ENCODE measurements at regions not wholly inside any gene's neighbourhood (a gene's known extent, or its start where the extent isn't known, plus 50 kb on each side); places are given as distances from the start of the nearest gene placed in this dataset.

DNA sequence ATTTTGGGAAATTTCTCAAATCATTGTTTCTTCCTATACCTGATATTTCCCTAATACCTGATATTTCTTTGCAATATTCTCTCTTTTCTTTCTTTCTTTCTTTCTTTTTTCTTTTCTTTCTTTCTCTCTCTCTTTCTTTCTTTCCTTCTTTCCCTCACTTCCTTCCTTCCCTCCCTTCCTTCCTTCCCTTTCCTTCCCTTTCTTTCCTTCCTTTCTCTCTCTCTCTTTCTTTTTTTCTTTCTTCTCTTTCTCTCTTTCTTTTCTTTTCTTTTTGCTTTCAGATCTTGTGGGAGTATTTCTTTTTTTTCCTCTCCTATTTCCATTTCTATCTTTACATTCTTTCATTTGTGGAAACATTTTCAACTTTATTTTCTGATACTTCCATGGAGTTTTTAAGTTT lies 76.1 kb upstream of the ANKEF1 start:
- Histone ChIP-seq H3K36me3 (ENCODE audit: insufficient read depth, low read length) (no peaks in the 10 kb centered on the region), H3K9ac (ENCODE audit: insufficient read length) (no peak overlapping the region), H3K4me3 (no peak overlapping the region), H3K9me3 (ENCODE audit: low read depth, low read length) (no peaks in the 10 kb centered on the region), H3K27ac (no peak overlapping the region)
- no peak for DNase-seq (ENCODE audit: low read depth, low spot score)
- TF ChIP-seq FOXP2 (optimal IDR thresholded peaks at IDR 0.05; ENCODE audit: control extremely low read depth, extremely low read length, insufficient read depth) (no peak), EZH2 (IDR thresholded peaks at IDR 0.05) (no peak), POLR2AphosphoS5 (IDR thresholded peaks at IDR 0.05; ENCODE audit: borderline replicate concordance, low read depth, low read length) (no peak)

GRCh38 chr20:9955646-9956045 lies 79.1 kb upstream of the ANKEF1 start:
- DNase-seq (ENCODE audit: low read depth, low spot score): no peak
- no peak overlapping the region for H3K27ac ChIP-seq
- H3K9ac ChIP-seq (ENCODE audit: insufficient read length): no peak overlapping the region
- H3K4me3 ChIP-seq: no peak overlapping the region
- no peaks in the 10 kb centered on the region for H3K36me3 ChIP-seq (ENCODE audit: insufficient read depth, low read length)
- no peaks in the 10 kb centered on the region for H3K9me3 ChIP-seq (ENCODE audit: low read depth, low read length)
- TF ChIP-seq EZH2 (IDR thresholded peaks at IDR 0.05): no peak
- no peak for TF ChIP-seq POLR2AphosphoS5 (IDR thresholded peaks at IDR 0.05; ENCODE audit: borderline replicate concordance, low read depth, low read length)
- no peak for TF ChIP-seq FOXP2 (optimal IDR thresholded peaks at IDR 0.05; ENCODE audit: control extremely low read depth, extremely low read length, insufficient read depth)

DNA sequence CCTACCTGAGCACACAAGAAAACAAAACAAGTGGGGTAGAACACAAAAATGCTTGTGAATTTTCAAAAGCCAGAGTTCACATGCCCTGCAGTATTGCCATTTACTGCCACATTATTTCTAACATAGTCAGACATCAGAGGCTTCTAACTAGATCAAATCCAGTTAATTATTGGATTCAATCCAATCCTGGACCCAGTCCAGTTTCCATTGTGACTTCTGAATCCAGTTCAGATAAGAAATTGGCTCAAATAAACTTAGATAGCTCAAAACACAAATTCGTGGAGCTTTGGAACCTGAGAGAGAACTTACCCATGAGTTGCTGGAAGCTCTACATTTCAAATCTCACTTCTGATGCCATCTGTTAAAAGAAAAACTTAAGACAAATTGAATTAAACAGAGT lies 85.2 kb upstream of the ANKEF1 start:
- H3K36me3 ChIP-seq (ENCODE audit: insufficient read depth, low read length): no peaks in the 10 kb centered on the region
- no peak overlapping the region for H3K27ac ChIP-seq
- no peaks in the 10 kb centered on the region for H3K9me3 ChIP-seq (ENCODE audit: low read depth, low read length)
- H3K9ac ChIP-seq (ENCODE audit: insufficient read length): no peak overlapping the region
- no peak for DNase-seq (ENCODE audit: low read depth, low spot score)
- no peak overlapping the region for H3K4me3 ChIP-seq
- TF ChIP-seq EZH2 (IDR thresholded peaks at IDR 0.05): no peak
- no peak for TF ChIP-seq POLR2AphosphoS5 (IDR thresholded peaks at IDR 0.05; ENCODE audit: borderline replicate concordance, low read depth, low read length)
- TF ChIP-seq FOXP2 (optimal IDR thresholded peaks at IDR 0.05; ENCODE audit: control extremely low read depth, extremely low read length, insufficient read depth): no peak

DNA sequence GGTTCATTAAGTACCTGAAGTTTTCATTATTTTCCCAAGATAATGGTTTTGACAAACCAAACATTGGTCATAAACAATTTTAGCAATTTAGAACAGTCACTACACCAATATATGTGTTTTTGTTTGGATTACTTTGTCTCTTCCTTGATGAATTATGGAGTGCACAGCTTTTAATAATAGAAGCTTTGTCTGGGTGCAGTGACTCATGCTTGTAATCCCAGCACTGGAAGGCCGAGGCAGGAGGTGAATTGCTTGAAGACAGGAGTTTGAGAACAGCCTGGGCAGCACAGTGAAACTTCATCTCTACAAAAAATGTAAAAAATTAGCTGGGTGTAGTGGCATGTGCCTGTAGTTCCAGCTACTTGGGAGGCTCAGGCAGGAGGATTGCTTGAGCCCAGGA lies 89.4 kb upstream of the ANKEF1 start:
- Histone ChIP-seq H3K27ac (no peak overlapping the region), H3K9ac (ENCODE audit: insufficient read length) (no peak overlapping the region), H3K4me3 (no peak overlapping the region), H3K9me3 (ENCODE audit: low read depth, low read length) (no peaks in the 10 kb centered on the region), H3K36me3 (ENCODE audit: insufficient read depth, low read length) (no peaks in the 10 kb centered on the region)
- DNase-seq (ENCODE audit: low read depth, low spot score): no peak
- TF ChIP-seq EZH2 (IDR thresholded peaks at IDR 0.05): no peak
- TF ChIP-seq FOXP2 (optimal IDR thresholded peaks at IDR 0.05; ENCODE audit: control extremely low read depth, extremely low read length, insufficient read depth): no peak
- TF ChIP-seq POLR2AphosphoS5 (IDR thresholded peaks at IDR 0.05; ENCODE audit: borderline replicate concordance, low read depth, low read length): no peak

DNA sequence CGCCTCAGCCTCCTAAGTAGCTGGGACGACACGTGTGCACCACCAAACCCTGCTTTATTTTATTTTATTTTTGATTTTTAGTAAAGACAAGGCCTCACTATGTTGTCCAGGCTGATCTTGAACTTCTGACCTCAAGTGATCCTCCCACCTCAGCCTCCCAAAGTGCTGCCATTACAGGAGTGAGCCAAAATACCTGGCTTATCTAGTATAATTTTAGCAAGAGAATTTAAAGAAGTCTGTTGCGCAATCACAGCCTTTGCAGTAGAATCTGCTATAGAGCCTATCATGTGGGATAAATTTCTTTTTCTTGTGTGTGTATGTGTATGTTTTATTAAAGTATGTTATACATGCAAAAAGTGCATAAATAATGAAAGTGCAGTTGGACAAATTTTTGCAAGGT lies 92.1 kb upstream of the ANKEF1 start:
- TF ChIP-seq EZH2 (IDR thresholded peaks at IDR 0.05): no peak
- no peak for TF ChIP-seq FOXP2 (optimal IDR thresholded peaks at IDR 0.05; ENCODE audit: control extremely low read depth, extremely low read length, insufficient read depth)
- no peak for TF ChIP-seq POLR2AphosphoS5 (IDR thresholded peaks at IDR 0.05; ENCODE audit: borderline replicate concordance, low read depth, low read length)
- no peak for DNase-seq (ENCODE audit: low read depth, low spot score)
- Histone ChIP-seq H3K27ac (no peak overlapping the region), H3K9ac (ENCODE audit: insufficient read length) (no peak overlapping the region), H3K36me3 (ENCODE audit: insufficient read depth, low read length) (no peaks in the 10 kb centered on the region), H3K9me3 (ENCODE audit: low read depth, low read length) (no peaks in the 10 kb centered on the region), H3K4me3 (no peak overlapping the region)

DNA sequence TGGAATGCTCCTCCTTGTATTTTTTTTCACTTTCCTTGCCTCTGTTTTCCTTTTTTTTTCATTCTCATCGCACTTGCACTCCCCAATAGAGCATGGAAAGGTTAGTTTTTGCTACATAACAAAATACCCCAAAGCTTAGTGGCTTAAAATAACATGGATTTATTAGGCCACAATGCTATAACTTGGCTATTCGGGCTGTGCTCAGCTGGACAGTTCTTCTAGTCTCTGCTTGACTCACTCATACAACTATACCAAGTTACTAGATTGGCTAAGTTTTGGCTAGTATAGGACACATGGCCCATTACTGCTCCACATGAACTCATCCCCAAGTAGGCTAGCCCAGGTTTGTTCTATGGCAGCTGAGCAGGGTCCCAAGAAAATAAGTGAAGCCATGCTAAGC lies 94.5 kb upstream of the ANKEF1 start:
- Histone ChIP-seq H3K4me3 (no peak overlapping the region), H3K27ac (no peak overlapping the region), H3K36me3 (ENCODE audit: insufficient read depth, low read length) (no peaks in the 10 kb centered on the region), H3K9ac (ENCODE audit: insufficient read length) (no peak overlapping the region), H3K9me3 (ENCODE audit: low read depth, low read length) (no peaks in the 10 kb centered on the region)
- TF ChIP-seq POLR2AphosphoS5 (IDR thresholded peaks at IDR 0.05; ENCODE audit: borderline replicate concordance, low read depth, low read length) (no peak), FOXP2 (optimal IDR thresholded peaks at IDR 0.05; ENCODE audit: control extremely low read depth, extremely low read length, insufficient read depth) (no peak)
- no peak for DNase-seq (ENCODE audit: low read depth, low spot score)

GRCh38 chr20:9939231-9939630 lies 95.6 kb upstream of the ANKEF1 start:
- no peaks in the 10 kb centered on the region for H3K36me3 ChIP-seq (ENCODE audit: insufficient read depth, low read length)
- no peaks in the 10 kb centered on the region for H3K9me3 ChIP-seq (ENCODE audit: low read depth, low read length)
- DNase-seq (ENCODE audit: low read depth, low spot score): no peak
- H3K4me3 ChIP-seq: no peak overlapping the region
- no peak overlapping the region for H3K9ac ChIP-seq (ENCODE audit: insufficient read length)
- TF ChIP-seq EZH2 (IDR thresholded peaks at IDR 0.05): no peak
- no peak for TF ChIP-seq POLR2AphosphoS5 (IDR thresholded peaks at IDR 0.05; ENCODE audit: borderline replicate concordance, low read depth, low read length)
- TF ChIP-seq FOXP2 (optimal IDR thresholded peaks at IDR 0.05; ENCODE audit: control extremely low read depth, extremely low read length, insufficient read depth): no peak
- H3K27ac ChIP-seq: no peak overlapping the region

DNA sequence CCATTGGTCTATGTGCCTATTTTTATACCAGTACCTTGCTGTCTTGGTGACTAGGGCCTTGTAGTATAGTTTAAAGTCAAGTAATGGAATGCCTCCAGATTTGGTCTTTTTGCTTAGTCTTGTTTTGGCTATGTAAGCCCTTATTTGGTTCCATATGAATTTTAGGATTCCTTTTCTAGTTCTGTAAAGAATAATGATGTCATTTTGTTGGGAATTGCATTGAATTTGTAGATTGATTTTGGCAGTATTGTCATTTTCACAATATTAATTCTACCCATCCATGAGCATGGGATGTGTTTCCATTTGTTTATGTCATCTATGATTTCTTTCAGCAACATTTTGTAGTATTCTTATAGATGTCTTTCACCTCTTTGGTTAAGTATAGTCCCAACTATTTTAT lies 96.4 kb upstream of the PAK5 start:
- DNase-seq (ENCODE audit: low read depth, low spot score): no peak
- Histone ChIP-seq H3K9ac (ENCODE audit: insufficient read length) (no peak overlapping the region), H3K27ac (no peak overlapping the region), H3K4me3 (no peak overlapping the region), H3K9me3 (ENCODE audit: low read depth, low read length) (no peaks in the 10 kb centered on the region), H3K36me3 (ENCODE audit: insufficient read depth, low read length) (no peaks in the 10 kb centered on the region)
- TF ChIP-seq EZH2 (IDR thresholded peaks at IDR 0.05) (no peak), FOXP2 (optimal IDR thresholded peaks at IDR 0.05; ENCODE audit: control extremely low read depth, extremely low read length, insufficient read depth) (no peak), POLR2AphosphoS5 (IDR thresholded peaks at IDR 0.05; ENCODE audit: borderline replicate concordance, low read depth, low read length) (no peak)

- Histone ChIP-seq H3K27ac (no peak overlapping the region), H3K9ac (ENCODE audit: insufficient read length) (no peak overlapping the region), H3K36me3 (ENCODE audit: insufficient read depth, low read length) (no peaks in the 10 kb centered on the region), H3K9me3 (ENCODE audit: low read depth, low read length) (no peaks in the 10 kb centered on the region), H3K4me3 (no peak overlapping the region)
- no peak for TF ChIP-seq EZH2 (IDR thresholded peaks at IDR 0.05)
- no peak for DNase-seq (ENCODE audit: low read depth, low spot score)
These were observed 91.3 kb upstream of the PAK5 start for GRCh38 chr20:9930142-9930541.
